ENCODE measurements at regions not wholly inside any gene's neighbourhood (a gene's known extent, or its start where the extent isn't known, plus 50 kb on each side); places are given as distances from the start of the nearest gene placed in this dataset.

GRCh38 chr6:125586074-125586473 lies 163.4 kb upstream of the HEY2 start:
- TF ChIP-seq CTCF (IDR thresholded peaks at IDR 0.05 in 4 of 5, conservative IDR thresholded peaks at IDR 0.05 in 1 of 5) (no peak), POLR2A (IDR thresholded peaks at IDR 0.05) (no peak)
